ENCODE measurements at regions not wholly inside any gene's neighbourhood (a gene's known extent, or its start where the extent isn't known, plus 50 kb on each side); places are given as distances from the start of the nearest gene placed in this dataset.

DNA sequence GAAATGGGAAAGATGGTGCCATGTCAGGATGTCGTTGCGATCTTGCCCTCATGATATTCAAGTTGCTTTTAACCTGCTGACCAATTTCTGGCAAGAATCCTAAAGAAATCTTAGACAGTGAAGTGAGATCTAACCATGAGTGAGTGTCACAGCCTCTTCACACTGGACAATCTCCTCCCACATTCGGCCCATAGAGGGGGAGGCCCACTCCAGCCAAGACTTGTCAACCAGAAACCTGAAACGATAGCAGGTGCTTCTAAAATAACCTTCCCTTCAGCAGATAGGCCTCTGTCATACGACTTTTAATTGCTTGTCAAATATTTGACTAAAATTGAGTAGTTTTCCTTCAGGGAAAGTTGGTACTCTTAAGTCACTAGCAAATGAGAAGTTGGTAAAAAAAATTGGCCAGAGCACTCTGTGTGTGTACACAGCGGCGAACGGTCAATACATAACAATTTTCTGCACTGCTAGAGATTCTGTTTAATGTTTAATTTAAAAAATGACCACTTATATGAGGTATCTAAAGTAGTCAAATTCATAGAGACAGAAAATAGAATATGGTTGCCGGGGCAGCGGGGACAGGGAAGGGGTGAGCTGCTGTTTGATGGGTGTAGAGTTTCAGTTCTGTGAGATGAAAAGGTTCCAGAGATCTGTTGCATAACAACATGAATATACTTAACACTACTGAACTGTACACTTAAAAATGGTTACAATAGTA lies 110.2 kb downstream of the VAPA start:
- DNase-seq (ENCODE audit: low spot score) (no peak), ATAC-seq (ENCODE audit: low FRiP score) (no peak)
- TF ChIP-seq, protein P1, sequence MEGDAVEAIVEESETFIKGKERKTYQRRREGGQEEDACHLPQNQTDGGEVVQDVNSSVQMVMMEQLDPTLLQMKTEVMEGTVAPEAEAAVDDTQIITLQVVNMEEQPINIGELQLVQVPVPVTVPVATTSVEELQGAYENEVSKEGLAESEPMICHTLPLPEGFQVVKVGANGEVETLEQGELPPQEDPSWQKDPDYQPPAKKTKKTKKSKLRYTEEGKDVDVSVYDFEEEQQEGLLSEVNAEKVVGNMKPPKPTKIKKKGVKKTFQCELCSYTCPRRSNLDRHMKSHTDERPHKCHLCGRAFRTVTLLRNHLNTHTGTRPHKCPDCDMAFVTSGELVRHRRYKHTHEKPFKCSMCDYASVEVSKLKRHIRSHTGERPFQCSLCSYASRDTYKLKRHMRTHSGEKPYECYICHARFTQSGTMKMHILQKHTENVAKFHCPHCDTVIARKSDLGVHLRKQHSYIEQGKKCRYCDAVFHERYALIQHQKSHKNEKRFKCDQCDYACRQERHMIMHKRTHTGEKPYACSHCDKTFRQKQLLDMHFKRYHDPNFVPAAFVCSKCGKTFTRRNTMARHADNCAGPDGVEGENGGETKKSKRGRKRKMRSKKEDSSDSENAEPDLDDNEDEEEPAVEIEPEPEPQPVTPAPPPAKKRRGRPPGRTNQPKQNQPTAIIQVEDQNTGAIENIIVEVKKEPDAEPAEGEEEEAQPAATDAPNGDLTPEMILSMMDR (IDR thresholded peaks at IDR 0.05) = no peak

DNA sequence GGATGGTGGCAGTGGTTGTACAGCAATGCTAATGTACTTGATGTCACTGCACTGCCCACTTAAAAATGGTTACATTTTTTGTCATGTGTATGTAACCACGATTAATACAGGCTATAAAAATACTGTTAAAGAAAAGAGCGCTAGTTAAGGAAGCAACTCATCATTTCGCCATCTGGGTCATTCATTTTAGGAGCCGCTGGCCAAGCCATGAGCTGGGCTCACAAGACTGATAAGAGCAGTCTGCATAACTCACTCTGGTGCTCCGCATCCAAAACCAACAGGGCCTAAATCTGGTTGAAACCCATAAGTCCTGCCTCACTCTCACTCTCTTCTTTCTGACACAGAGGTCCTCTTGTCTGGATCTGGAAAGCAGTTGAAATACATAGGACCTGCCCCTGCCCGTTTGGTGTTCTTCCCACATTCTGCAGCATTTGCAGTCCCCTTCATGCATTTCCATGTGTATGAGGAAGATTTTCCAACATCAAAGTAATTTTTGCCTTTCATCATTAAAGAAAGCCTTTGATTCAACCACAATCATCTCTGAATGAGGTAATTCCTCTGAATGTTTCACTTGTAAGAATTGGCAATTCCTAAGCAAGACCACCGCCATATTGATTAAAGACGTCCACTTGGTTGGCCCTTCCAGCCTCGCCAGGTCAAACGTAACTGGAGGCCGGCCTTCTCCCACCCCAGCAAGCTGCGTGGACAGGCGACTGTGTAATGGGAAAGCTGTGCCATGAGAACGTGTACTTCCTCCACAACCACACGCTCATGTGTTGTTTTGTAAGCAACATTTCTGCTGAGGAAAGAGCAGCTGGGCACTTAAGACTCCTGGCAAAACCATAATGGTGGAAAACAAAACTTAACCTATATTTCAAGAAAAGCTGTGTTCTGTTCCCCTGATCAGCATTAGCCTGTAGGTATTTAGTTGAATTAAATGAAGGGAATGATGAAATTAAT lies 112.2 kb downstream of the VAPA start:
- no peak for ATAC-seq (ENCODE audit: low FRiP score)
- no peak for DNase-seq (ENCODE audit: low spot score)
- TF ChIP-seq, protein P1 (IDR thresholded peaks at IDR 0.05) = no peak

DNA sequence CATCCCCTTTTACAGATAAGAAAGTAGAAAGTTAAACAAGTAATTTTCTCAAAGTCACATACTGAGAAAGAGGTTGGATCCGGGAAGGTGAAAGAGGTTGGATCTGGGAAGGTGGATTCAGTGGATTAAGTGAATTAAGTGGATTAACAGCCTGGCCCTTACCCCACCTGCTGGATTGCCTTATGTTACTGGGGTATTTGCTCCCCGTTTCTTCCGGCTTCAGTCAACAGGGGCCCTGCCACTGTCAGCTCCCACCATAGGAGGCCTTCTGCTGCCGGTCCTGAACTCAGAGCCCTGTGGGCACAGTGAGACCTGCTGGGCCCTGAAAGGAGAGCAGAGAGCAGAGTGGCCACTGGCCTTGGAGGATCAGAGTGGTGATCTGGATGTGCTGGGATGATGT lies 113.2 kb downstream of the VAPA start:
- ATAC-seq (ENCODE audit: low FRiP score) = no peak
- TF ChIP-seq, protein P1 (IDR thresholded peaks at IDR 0.05) = no peak
- DNase-seq (ENCODE audit: low spot score) = no peak

DNA sequence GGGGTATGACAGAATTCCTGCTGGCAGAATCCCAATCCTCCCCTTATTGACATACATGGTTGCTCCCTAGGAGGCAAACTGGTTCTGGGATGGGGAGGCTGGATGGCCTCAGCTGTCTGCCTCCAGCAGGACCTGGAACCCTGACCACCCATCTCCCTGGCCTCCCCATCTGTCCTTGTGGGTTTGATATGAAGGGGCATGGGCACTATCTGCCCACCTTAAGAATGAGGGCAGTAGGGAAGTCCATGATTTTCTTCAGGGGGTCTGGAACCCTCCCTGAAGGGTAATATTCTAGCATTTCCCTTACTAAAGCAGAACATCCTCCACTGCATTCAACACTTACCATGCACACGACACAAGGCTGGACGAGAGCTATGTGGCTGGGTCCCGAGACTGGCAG lies 113.6 kb downstream of the VAPA start:
- DNase-seq (ENCODE audit: low spot score) (no peak), ATAC-seq (ENCODE audit: low FRiP score) (no peak)
- TF ChIP-seq, protein P1 (IDR thresholded peaks at IDR 0.05) = no peak

DNA sequence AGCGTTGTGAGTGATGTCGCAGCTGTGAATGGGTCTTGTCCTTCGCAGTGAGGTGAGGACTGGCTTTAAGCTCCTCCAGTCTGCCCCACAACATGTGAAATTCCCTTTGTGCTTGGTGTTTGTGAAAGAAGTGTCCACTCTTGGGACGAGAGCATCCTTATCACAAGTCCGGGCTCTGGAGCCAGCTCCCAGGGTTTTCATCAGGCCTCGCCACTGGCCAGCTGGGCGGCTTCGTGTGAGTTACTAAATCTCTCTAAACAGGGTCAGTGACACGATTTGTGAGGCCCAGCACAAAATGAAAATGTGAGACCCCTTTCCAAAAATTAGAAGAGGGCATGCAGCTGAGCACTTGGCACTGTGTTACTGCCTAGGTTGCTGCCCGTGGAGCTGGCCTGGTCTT lies 115.9 kb downstream of the VAPA start:
- TF ChIP-seq, protein P1 (IDR thresholded peaks at IDR 0.05) = no peak
- ATAC-seq (ENCODE audit: low FRiP score) = no peak
- no peak for DNase-seq (ENCODE audit: low spot score)

DNA sequence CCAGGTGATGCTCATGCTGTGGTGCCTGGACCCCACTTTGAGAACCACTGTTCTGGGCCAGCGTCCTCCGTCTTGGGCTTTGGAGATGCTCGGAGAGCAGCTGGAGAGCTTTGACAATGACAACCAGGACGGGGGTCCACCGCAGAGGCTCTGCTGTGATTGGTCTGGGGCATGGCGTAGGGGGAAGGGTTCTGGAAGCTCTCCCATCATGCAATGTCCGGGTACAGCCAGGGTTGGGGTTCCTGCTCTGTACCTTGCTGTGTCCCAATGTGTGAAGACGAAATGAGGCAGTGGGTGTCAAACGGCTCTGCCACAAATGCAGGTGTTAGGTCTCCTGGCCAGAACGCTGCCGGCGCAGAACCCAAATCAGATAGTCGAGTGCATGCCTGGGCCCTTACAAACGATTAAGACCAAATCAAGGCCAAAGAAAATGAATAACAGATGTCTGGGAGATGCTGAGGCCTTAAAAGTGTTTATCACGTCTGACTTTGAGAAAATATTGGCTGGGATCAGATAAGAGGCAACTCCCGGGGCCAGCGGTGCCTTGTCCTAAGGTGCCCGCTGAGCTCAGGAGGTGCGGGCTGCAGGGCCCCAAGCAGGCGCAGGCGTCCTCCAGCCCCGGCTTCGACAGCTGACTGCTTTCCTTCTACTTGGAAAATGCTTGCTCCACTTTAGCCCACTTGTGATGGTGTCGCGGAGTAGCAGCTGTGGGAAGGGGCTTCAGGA lies 117.2 kb downstream of the VAPA start:
- no peak for ATAC-seq (ENCODE audit: low FRiP score)
- TF ChIP-seq, protein P1 (IDR thresholded peaks at IDR 0.05) = no peak
- DNase-seq (ENCODE audit: low spot score) = no peak
